Activated naive CD8-positive, alpha-beta T cell (primary cell): ENCODE measurements at regions not wholly inside any gene's neighbourhood (a gene's known extent, or its start where the extent isn't known, plus 50 kb on each side); places are given as distances from the start of the nearest gene placed in this dataset.
"Not testable (repeated sequence)": the region's sequence is repeated elsewhere in the genome, so short reads cannot be mapped to it uniquely, and the experiment has no call there.

Source experiments
- H3K27ac Mint-ChIP-seq: one replicate; pipeline ENCODE4 v1.8.0; 2021; ENCODE audit warnings: mixed read lengths
- H3K27me3 Mint-ChIP-seq: one replicate; pipeline ENCODE4 v1.8.0; 2021; ENCODE audit warnings: mixed read lengths
- H3K36me3 Mint-ChIP-seq: one replicate; pipeline ENCODE4 v1.8.0; 2021; ENCODE audit warnings: mixed read lengths
- H3K4me1 Mint-ChIP-seq: one replicate; pipeline ENCODE4 v1.8.0; 2021; ENCODE audit warnings: low read depth, mixed read lengths
- H3K4me3 Mint-ChIP-seq: one replicate; pipeline ENCODE4 v1.8.0; 2021; ENCODE audit warnings: mild to moderate bottlenecking, mixed read lengths
- H3K9me3 Mint-ChIP-seq: one replicate; pipeline ENCODE4 v1.8.0; 2021; ENCODE audit warnings: low read depth, mixed read lengths

DNA sequence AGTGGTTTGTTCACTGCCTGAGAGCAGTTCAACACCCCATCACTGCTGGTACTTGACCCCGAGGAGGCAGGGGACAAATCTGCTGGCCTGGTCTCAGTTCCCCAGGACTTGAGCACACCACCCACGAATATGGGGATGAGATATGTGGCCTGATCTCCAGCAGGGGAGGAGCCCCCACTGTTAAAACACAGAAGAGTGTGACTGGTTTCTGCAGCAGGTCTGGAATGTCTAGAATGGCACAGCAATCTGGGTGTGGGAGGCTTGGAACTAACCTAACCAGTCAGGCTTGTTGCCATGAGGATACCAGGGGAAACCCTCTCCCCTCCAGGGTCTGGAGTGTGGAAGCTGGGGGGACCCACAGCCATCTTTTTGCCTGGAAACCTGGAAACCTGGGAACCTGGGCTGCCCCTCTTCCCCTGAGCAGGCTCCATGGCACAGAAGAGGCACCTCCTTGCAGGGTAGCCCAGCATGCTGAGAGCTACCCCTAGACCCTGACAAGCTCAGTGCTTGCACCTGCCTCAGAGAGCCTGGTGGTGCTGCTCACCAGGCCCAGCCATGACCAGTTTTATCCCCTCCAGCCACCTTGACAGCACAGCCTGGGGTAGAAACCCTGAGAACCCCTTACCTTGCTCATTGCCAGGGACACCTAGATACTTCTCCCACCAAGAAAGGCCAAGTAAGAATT is 273.8 kb downstream of the LIG4 start:
- H3K27me3 Mint-ChIP-seq = peaks cover 3% of the 10 kb centered on the region
- H3K4me3 Mint-ChIP-seq = no peak overlapping the region
- H3K9me3 Mint-ChIP-seq = peaks cover 14% of the 10 kb centered on the region
- no peaks in the 10 kb centered on the region for H3K4me1 Mint-ChIP-seq
- H3K27ac Mint-ChIP-seq = no peak overlapping the region
- H3K36me3 Mint-ChIP-seq = no peaks in the 10 kb centered on the region

DNA sequence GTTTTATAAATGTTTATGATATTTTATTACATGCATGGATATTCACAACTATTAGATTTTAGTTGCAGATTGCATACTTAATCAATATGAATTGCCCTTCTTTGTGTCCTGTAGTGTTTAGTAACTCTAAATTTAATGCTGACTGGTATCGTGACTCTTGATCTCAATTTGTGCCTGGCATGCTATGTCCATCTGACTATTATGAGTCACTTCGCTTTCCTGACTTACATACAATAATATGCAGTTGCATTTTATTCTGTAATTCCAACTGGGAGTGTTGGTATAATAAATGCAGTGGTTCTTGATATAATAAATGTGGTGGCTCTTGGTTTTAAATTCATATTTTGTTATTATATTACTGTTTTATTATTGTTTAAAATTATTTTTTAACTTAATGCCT is 277.5 kb downstream of the LIG4 start:
- Mint-ChIP-seq H3K27ac (no peak overlapping the region), H3K36me3 (no peaks in the 10 kb centered on the region), H3K27me3 (peaks cover 3% of the 10 kb centered on the region), H3K4me1 (no peaks in the 10 kb centered on the region), H3K9me3 (peaks cover 5% of the 10 kb centered on the region), H3K4me3 (no peak overlapping the region)

DNA sequence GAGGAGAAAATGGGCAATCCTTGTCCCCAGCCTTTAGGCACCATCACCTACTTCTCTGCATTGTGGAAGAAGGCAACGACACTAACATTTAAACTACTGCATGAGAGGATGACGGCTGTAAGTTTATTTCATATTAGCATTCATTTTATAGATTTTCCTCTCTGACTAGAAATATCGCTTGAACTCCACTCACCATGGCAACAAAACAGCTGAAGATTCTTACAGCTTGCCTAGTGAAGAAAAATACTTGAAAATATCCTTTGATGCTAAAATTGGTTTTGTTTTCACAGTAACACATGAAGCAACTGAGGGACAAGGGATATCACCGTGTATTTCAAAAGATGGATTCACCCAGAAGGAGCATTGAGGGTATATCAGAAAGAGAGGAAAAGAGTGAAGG is 284.3 kb downstream of the LIG4 start:
- no peaks in the 10 kb centered on the region for H3K4me1 Mint-ChIP-seq
- H3K36me3 Mint-ChIP-seq = no peaks in the 10 kb centered on the region
- no peak overlapping the region for H3K27ac Mint-ChIP-seq
- H3K4me3 Mint-ChIP-seq = no peak overlapping the region
- peaks cover 5% of the 10 kb centered on the region for H3K9me3 Mint-ChIP-seq
- H3K27me3 Mint-ChIP-seq = no peaks in the 10 kb centered on the region

DNA sequence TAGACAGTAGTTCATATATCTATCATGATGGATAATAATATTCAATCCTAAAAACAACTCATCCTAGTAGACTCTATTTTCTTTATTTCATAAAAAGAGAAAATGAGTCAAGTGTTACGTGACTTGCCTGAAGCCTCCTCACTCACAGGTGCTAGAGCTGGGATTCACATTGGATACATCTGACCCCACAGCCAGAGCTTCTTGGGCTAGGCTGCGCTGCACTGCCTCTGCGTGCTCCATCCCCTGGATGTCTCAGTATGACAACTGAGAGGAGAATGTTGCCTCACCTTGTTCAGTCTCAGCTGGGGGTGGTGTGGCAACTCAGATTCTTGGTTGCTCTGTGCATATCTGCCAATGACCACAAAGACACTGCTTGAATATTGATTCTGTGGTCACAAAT is 286.6 kb downstream of the LIG4 start:
- Mint-ChIP-seq H3K27me3 (no peaks in the 10 kb centered on the region), H3K4me1 (no peaks in the 10 kb centered on the region), H3K4me3 (no peak overlapping the region), H3K27ac (no peak overlapping the region), H3K9me3 (peaks cover 5% of the 10 kb centered on the region), H3K36me3 (no peaks in the 10 kb centered on the region)

DNA sequence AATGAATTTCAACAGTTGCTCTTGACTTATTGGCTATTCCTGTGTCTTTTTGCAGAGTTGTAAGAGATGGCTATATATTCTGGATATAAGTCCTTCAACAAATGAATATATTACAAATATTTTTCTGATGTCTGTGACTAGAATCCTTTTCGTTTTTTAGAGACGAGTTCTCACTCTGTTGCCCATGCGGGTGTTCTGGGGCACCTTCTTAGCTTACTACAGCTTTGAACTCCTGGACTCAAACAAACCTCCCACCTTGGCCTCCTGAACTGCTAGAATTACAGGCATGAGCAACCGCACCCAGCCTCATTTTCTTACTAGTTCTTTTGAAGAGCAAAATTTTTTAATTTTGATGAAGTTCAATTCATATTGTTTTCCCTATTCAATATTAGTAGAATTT is 287.8 kb downstream of the LIG4 start:
- no peak overlapping the region for H3K27ac Mint-ChIP-seq
- H3K9me3 Mint-ChIP-seq = peaks cover 5% of the 10 kb centered on the region
- H3K27me3 Mint-ChIP-seq = no peaks in the 10 kb centered on the region
- no peak overlapping the region for H3K4me3 Mint-ChIP-seq
- H3K36me3 Mint-ChIP-seq = no peaks in the 10 kb centered on the region
- no peaks in the 10 kb centered on the region for H3K4me1 Mint-ChIP-seq

GRCh38 chr13:107926515-107926914 is 288.8 kb downstream of the LIG4 start:
- H3K36me3 Mint-ChIP-seq, H3K4me3 Mint-ChIP-seq, H3K9me3 Mint-ChIP-seq, H3K27ac Mint-ChIP-seq, H3K27me3 Mint-ChIP-seq, H3K4me1 Mint-ChIP-seq: not testable (repeated sequence)

DNA sequence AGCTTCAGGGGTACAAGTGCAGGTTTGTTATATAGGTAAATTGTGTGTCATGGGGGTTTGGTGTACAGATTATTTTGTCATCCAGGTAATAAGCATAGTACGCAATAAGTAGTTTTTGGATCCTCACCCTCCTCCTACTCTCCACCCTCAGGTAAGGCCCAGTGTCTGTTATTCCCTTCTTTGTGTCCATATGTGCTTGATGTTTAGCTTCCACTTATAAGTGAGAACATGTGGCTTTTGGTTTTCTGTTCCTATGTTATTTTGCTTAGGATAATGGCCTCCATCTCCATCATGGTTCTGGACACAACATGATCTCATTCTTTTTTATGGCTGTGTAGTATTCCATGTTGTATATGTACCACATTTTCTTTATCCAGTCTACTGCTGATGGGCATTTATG is 298.4 kb downstream of the LIG4 start:
- not testable (repeated sequence) for H3K4me3 Mint-ChIP-seq, H3K27ac Mint-ChIP-seq, H3K4me1 Mint-ChIP-seq, H3K27me3 Mint-ChIP-seq, H3K9me3 Mint-ChIP-seq, H3K36me3 Mint-ChIP-seq

GRCh38 chr13:107912745-107913144 is 302.6 kb downstream of the LIG4 start:
- peaks cover 3% of the 10 kb centered on the region for H3K9me3 Mint-ChIP-seq
- no peaks in the 10 kb centered on the region for H3K27me3 Mint-ChIP-seq
- H3K4me1 Mint-ChIP-seq = no peaks in the 10 kb centered on the region
- H3K36me3 Mint-ChIP-seq = no peaks in the 10 kb centered on the region
- H3K4me3 Mint-ChIP-seq = no peak overlapping the region
- no peak overlapping the region for H3K27ac Mint-ChIP-seq

GRCh38 chr13:107907065-107907805 is 308.1 kb downstream of the LIG4 start:
- Mint-ChIP-seq H3K9me3 (no peaks in the 10 kb centered on the region), H3K4me1 (no peaks in the 10 kb centered on the region), H3K27ac (no peak overlapping the region), H3K4me3 (no peak overlapping the region), H3K36me3 (no peaks in the 10 kb centered on the region), H3K27me3 (no peaks in the 10 kb centered on the region)

GRCh38 chr13:107906131-107906530 is 309.2 kb downstream of the LIG4 start:
- Mint-ChIP-seq H3K4me3 (no peak overlapping the region), H3K27me3 (no peaks in the 10 kb centered on the region), H3K36me3 (no peaks in the 10 kb centered on the region), H3K9me3 (no peaks in the 10 kb centered on the region), H3K4me1 (no peaks in the 10 kb centered on the region), H3K27ac (no peak overlapping the region)

DNA sequence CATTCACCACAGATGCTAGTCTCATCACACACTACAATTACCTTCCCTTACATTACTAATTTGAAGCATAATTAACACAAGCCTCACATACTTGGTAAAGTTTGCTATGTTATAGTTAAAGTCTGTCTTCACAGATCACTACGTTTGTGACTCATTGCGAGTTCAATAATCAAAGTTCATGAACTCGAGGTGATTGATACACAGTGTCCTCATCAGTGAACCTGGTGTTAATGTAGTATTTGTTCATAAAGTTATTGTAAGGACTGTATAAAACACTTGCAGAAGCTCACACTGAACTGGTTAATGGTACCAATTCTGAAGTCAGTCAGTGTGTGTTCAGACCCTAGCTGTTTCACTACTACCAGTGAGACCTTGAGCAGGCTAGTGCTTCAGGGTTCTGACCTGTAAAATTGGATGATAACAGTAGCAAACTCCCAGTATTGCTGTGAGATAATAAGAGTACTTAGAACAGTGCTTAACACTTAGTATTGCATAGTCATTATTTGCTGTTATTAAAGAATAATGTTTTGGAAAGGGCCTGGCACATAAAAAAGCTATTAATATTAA is 313.3 kb downstream of the LIG4 start:
- Mint-ChIP-seq H3K36me3 (no peaks in the 10 kb centered on the region), H3K27ac (no peak overlapping the region), H3K4me1 (no peaks in the 10 kb centered on the region), H3K9me3 (no peaks in the 10 kb centered on the region), H3K27me3 (no peaks in the 10 kb centered on the region), H3K4me3 (no peak overlapping the region)

GRCh38 chr13:107901230-107901629 is 314.1 kb downstream of the LIG4 start:
- no peak overlapping the region for H3K4me3 Mint-ChIP-seq
- H3K4me1 Mint-ChIP-seq = no peaks in the 10 kb centered on the region
- no peaks in the 10 kb centered on the region for H3K27me3 Mint-ChIP-seq
- H3K27ac Mint-ChIP-seq = no peak overlapping the region
- no peaks in the 10 kb centered on the region for H3K36me3 Mint-ChIP-seq
- no peaks in the 10 kb centered on the region for H3K9me3 Mint-ChIP-seq

GRCh38 chr13:107900775-107901174 is 314.6 kb downstream of the LIG4 start:
- Mint-ChIP-seq H3K27ac (no peak overlapping the region), H3K4me1 (no peaks in the 10 kb centered on the region), H3K36me3 (no peaks in the 10 kb centered on the region), H3K27me3 (no peaks in the 10 kb centered on the region), H3K9me3 (no peaks in the 10 kb centered on the region), H3K4me3 (no peak overlapping the region)

DNA sequence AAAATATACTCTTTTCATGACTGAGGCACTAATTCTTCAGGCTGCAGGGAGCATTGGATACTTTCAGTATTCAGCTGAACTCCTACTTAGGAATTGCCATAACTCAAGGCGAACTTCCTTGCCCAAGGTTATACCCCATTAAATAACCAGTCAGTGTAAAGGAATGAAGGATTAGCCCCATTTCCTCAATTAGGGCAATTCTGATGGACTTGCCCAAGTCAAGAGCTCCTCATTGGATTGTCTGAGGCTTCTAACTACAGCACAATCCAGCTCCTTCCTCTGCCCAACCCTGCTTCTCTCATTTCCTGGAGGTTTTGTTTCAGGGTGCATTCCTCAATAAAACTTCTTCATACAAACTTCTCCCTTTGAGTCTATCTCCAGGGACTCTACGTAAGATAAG is 329.2 kb downstream of the LIG4 start:
- Mint-ChIP-seq H3K4me1 (no peaks in the 10 kb centered on the region), H3K27ac (no peak overlapping the region), H3K27me3 (no peaks in the 10 kb centered on the region), H3K36me3 (no peaks in the 10 kb centered on the region), H3K4me3 (no peak overlapping the region), H3K9me3 (peaks cover 3% of the 10 kb centered on the region)

- no peak overlapping the region for H3K27ac Mint-ChIP-seq
- no peak overlapping the region for H3K4me3 Mint-ChIP-seq
- H3K9me3 Mint-ChIP-seq = peaks cover 3% of the 10 kb centered on the region
- no peaks in the 10 kb centered on the region for H3K27me3 Mint-ChIP-seq
- H3K36me3 Mint-ChIP-seq = no peaks in the 10 kb centered on the region
- no peaks in the 10 kb centered on the region for H3K4me1 Mint-ChIP-seq
These were observed 330.8 kb downstream of the LIG4 start for GRCh38 chr13:107884564-107884963.
